ENCODE measurements at regions not wholly inside any gene's neighbourhood (a gene's known extent, or its start where the extent isn't known, plus 50 kb on each side); places are given as distances from the start of the nearest gene placed in this dataset.

GRCh38 chr1:58380345-58380744, 166.2 kb downstream of the OMA1 start:
- BruUV-seq (replicated peaks), result no TSS peak
- H3K27me3 ChIP-seq (replicated peaks; ENCODE audit: insufficient read depth, low read depth, low read length, poor library complexity), result no peaks in the 10 kb centered on the region
- POLR2A ChIA-PET (ENCODE audit: low non-redundant PET), result no interaction called here
- peaks cover 3% of the 10 kb centered on the region for H3K9me3 ChIP-seq (ENCODE audit: low read depth, low read length, poor library complexity, severe bottlenecking)
- no peaks in the 10 kb centered on the region for H3K4me1 ChIP-seq (ENCODE audit: insufficient read depth, low read length, poor library complexity, severe bottlenecking)
- TF ChIP-seq CTCF (conservative IDR thresholded peaks at IDR 0.05; ENCODE audit: low read depth, low read length) (no peak), EZH2 (IDR thresholded peaks at IDR 0.05; ENCODE audit: borderline replicate concordance, low read depth, low read length, poor library complexity, severe bottlenecking) (no peak)
- no peaks in the 10 kb centered on the region for H3K36me3 ChIP-seq (ENCODE audit: insufficient read depth, low read length, poor library complexity, severe bottlenecking)
- H3K4me3 ChIP-seq (ENCODE audit: low read depth, low read length, poor library complexity, severe bottlenecking), result no peak overlapping the region
- no peak overlapping the region for H3K27ac ChIP-seq (ENCODE audit: low read depth, low read length, poor library complexity, severe bottlenecking)
- intact Hi-C loops (cut with micrococcal nuclease; ENCODE audit: unreplicated experiment), result no loop called here
- no peak for DNase-seq (ENCODE audit: low spot score)
- CTCF ChIA-PET, result no interaction called here

GRCh38 chr1:58367217-58367616, 179.3 kb downstream of the OMA1 start:
- Histone ChIP-seq H3K27me3 (replicated peaks; ENCODE audit: insufficient read depth, low read depth, low read length, poor library complexity) (no peaks in the 10 kb centered on the region), H3K4me1 (ENCODE audit: insufficient read depth, low read length, poor library complexity, severe bottlenecking) (peaks cover 7% of the 10 kb centered on the region), H3K4me3 (ENCODE audit: low read depth, low read length, poor library complexity, severe bottlenecking) (no peak overlapping the region), H3K27ac (ENCODE audit: low read depth, low read length, poor library complexity, severe bottlenecking) (no peak overlapping the region), H3K36me3 (ENCODE audit: insufficient read depth, low read length, poor library complexity, severe bottlenecking) (no peaks in the 10 kb centered on the region), H3K9me3 (ENCODE audit: low read depth, low read length, poor library complexity, severe bottlenecking) (peaks cover 7% of the 10 kb centered on the region)
- TF ChIP-seq CTCF (conservative IDR thresholded peaks at IDR 0.05; ENCODE audit: low read depth, low read length) (no peak), EZH2 (IDR thresholded peaks at IDR 0.05; ENCODE audit: borderline replicate concordance, low read depth, low read length, poor library complexity, severe bottlenecking) (no peak)
- no TSS peak for BruUV-seq (replicated peaks)
- POLR2A ChIA-PET (ENCODE audit: low non-redundant PET), result no interaction called here
- CTCF ChIA-PET, result no interaction called here
- intact Hi-C loops (cut with micrococcal nuclease; ENCODE audit: unreplicated experiment), result no loop called here
- DNase-seq (ENCODE audit: low spot score), result no peak

- Histone ChIP-seq H3K36me3 (ENCODE audit: insufficient read depth, low read length, poor library complexity, severe bottlenecking) (no peaks in the 10 kb centered on the region), H3K4me3 (ENCODE audit: low read depth, low read length, poor library complexity, severe bottlenecking) (no peak overlapping the region), H3K27ac (ENCODE audit: low read depth, low read length, poor library complexity, severe bottlenecking) (no peak overlapping the region), H3K4me1 (ENCODE audit: insufficient read depth, low read length, poor library complexity, severe bottlenecking) (peaks cover 7% of the 10 kb centered on the region), H3K27me3 (replicated peaks; ENCODE audit: insufficient read depth, low read depth, low read length, poor library complexity) (no peaks in the 10 kb centered on the region), H3K9me3 (ENCODE audit: low read depth, low read length, poor library complexity, severe bottlenecking) (no peaks in the 10 kb centered on the region)
- no peak for TF ChIP-seq CTCF (conservative IDR thresholded peaks at IDR 0.05; ENCODE audit: low read depth, low read length)
- intact Hi-C loops (cut with micrococcal nuclease; ENCODE audit: unreplicated experiment), result no loop called here
- POLR2A ChIA-PET (ENCODE audit: low non-redundant PET), result no interaction called here
- BruUV-seq (replicated peaks), result no TSS peak
- no peak for DNase-seq (ENCODE audit: low spot score)
- CTCF ChIA-PET, result no interaction called here
Observed at GRCh38 chr1:58365328-58365727, 181.2 kb downstream of the OMA1 start.
